SJSA1 (cell line): ENCODE measurements at regions not wholly inside any gene's neighbourhood (a gene's known extent, or its start where the extent isn't known, plus 50 kb on each side); places are given as distances from the start of the nearest gene placed in this dataset.

ENCODE experiments used
- DNase-seq, 2 experiments: peaks; one replicate each; pipeline ENCODE4 v3.0.0-alpha.2; 2015 to 2020; ENCODE audit warnings: low spot score in 2 of 2, low read depth in 1 of 2
- H3K27ac ChIP-seq: fragments of 250-450 bp; sonication (Bioruptor Pico); 2 replicates; pipeline ENCODE4 v1.5.1; 2020; ENCODE audit warnings: mild to moderate bottlenecking, moderate library complexity
- H3K27me3 ChIP-seq: fragments of 250-450 bp; sonication (Bioruptor Pico); replicated peaks from 2 replicates; pipeline ENCODE4 v1.5.1; 2020; ENCODE audit warnings: mild to moderate bottlenecking, moderate library complexity
- H3K36me3 ChIP-seq: fragments of 250-450 bp; sonication (Bioruptor Pico); 2 replicates; pipeline ENCODE4 v1.5.1; 2020; ENCODE audit warnings: mild to moderate bottlenecking
- H3K4me1 ChIP-seq: fragments of 250-450 bp; sonication (Bioruptor Pico); replicated peaks from 2 replicates; pipeline ENCODE4 v1.6.1; 2021; ENCODE audit warnings: mild to moderate bottlenecking
- H3K4me3 ChIP-seq: fragments of 250-450 bp; sonication (Bioruptor Pico); 2 replicates; pipeline ENCODE4 v1.5.1; 2020; ENCODE audit warnings: mild to moderate bottlenecking
- H3K9me3 ChIP-seq: fragments of 250-450 bp; sonication (Bioruptor Pico); replicated peaks from 2 replicates; pipeline ENCODE4 v1.5.1; 2020; ENCODE audit warnings: mild to moderate bottlenecking

DNA sequence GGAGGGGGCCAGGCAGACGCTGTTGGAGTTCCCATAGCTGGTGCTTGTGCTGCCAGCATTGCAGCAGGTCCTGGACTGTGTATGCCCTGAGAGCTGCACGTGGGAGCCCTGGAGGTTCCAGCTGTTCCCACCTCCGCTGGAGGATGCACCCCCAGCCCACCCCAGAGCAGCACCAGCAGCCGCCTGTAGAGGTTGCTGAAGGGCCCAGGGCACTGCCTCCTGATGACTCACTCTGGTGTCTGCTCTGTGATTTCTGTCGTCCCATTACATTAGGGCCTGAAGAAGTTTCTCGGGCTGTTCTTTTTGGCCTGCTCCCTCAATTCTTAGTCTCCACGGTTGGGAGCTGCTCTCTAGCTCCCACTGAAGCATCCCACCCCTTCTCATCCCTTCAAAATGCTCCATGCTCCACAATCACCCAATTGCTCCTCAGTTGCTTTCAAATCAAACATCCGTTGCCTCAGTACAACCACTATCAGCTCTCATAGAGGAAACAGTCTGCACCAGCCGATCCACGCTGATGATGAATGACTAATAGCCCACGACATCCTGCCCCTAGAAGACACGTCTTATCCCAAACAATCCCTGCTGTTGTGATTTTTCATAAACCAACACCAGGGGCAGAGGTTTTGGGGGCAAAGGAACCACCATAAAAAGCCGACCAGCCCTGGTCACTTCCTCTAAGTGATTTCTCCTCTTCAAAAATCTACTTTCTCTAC, 65.2 kb upstream of the RNF152 start:
- Histone ChIP-seq H3K4me3 (no peak overlapping the region), H3K9me3 (no peaks in the 10 kb centered on the region), H3K36me3 (no peaks in the 10 kb centered on the region), H3K27ac (peak overlapping the region; percentile 46), H3K4me1 (peaks cover 26% of the 10 kb centered on the region), H3K27me3 (no peaks in the 10 kb centered on the region)
- DNase-seq = no peak

DNA sequence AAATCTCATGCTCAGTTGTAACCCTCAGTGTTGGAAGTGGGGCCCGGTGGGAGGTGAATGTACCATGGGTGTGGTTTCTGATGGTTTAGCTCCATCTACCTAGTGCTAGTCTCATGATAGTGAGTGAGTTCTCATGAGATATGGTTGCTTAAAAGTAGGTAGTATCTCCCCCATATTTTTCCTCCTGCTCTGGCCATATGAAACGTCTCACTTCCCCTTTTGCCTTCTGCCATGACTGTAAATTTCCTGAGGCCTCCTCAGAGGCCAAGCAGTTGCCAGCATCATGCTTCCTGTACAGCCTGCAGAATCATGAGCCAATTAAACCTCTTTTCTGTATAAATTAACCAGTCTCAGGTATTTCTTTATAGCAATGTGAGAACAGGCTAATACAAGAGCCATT, 62.8 kb upstream of the RNF152 start:
- Histone ChIP-seq H3K4me1 (peaks cover 48% of the 10 kb centered on the region), H3K9me3 (no peaks in the 10 kb centered on the region), H3K4me3 (no peak overlapping the region), H3K36me3 (no peaks in the 10 kb centered on the region), H3K27me3 (no peaks in the 10 kb centered on the region), H3K27ac (no peak overlapping the region)
- DNase-seq = no peak

DNA sequence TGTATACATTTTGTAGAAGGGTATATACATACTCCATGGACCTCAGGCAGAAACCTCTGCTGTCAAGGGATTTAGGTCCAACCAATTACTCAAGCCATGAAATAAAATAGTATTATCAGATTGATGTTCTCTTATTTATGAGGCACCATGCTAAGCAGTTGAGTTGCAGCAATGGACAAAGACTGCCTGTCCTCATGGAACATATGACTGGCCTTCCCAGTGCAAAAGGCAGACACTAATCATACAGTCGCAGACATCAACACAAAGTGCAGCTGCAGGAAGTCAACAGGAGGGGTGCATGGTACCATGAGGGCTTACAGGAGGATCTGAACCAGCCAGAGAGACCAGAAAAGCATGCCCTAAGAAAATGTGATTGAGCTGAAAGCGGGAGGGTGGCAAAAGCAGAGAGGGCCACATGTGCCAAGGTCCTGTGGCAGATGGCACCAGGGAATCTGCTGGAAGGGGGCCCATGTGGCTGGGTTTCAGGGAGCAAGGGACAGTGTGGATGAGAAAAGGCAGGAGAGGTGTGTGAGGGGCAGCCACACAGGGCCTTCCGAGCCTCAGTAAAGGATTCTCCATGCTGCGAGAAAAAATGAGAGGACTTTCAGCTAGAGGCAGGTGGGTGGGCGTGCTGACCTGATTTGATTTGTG, 61.4 kb upstream of the RNF152 start:
- DNase-seq = no peak
- Histone ChIP-seq H3K27me3 (no peaks in the 10 kb centered on the region), H3K27ac (peak overlapping the region; percentile 97), H3K9me3 (no peaks in the 10 kb centered on the region), H3K36me3 (no peaks in the 10 kb centered on the region), H3K4me1 (peaks cover 62% of the 10 kb centered on the region), H3K4me3 (no peak overlapping the region)

GRCh38 chr18:61953641-61954040, 60.8 kb upstream of the RNF152 start:
- H3K4me3 ChIP-seq = no peak overlapping the region
- H3K9me3 ChIP-seq = no peaks in the 10 kb centered on the region
- H3K36me3 ChIP-seq = no peaks in the 10 kb centered on the region
- DNase-seq = no peak
- H3K27ac ChIP-seq = peak overlapping the region; percentile 97
- no peaks in the 10 kb centered on the region for H3K27me3 ChIP-seq
- peaks cover 68% of the 10 kb centered on the region for H3K4me1 ChIP-seq

- H3K4me1 ChIP-seq = peaks cover 69% of the 10 kb centered on the region
- no peaks in the 10 kb centered on the region for H3K27me3 ChIP-seq
- DNase-seq = peak in 1 of 2 experiments; percentile 77
- no peaks in the 10 kb centered on the region for H3K36me3 ChIP-seq
- no peaks in the 10 kb centered on the region for H3K9me3 ChIP-seq
- peak overlapping the region; percentile 97 for H3K27ac ChIP-seq
- no peak overlapping the region for H3K4me3 ChIP-seq
Measured at GRCh38 chr18:61953161-61953560, 60.4 kb upstream of the RNF152 start.

DNA sequence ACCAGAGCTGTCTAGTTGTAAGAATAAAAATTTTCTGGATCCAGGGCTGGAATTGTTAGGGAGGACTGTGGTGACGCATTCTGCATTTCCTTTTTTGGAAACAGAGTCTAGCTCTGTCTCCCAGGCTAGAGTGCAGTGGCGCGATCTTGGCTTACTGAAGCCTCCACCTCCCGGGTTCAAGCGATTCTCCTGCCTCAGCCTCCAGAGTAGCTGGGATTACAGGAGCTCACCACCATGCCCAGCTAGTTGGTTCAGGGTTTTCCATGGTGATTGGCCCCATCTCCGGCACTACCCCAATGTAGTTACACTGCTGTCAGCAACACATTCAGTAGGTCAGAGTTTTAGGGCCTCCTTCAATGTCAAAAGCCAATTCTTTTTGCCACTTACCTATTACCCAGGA, 58.6 kb upstream of the RNF152 start:
- H3K27ac ChIP-seq = peak overlapping the region; percentile 97
- H3K27me3 ChIP-seq = no peaks in the 10 kb centered on the region
- DNase-seq = peak in 1 of 2 experiments; percentile 57
- no peaks in the 10 kb centered on the region for H3K36me3 ChIP-seq
- H3K4me3 ChIP-seq = no peak overlapping the region
- no peaks in the 10 kb centered on the region for H3K9me3 ChIP-seq
- peaks cover 79% of the 10 kb centered on the region for H3K4me1 ChIP-seq

DNA sequence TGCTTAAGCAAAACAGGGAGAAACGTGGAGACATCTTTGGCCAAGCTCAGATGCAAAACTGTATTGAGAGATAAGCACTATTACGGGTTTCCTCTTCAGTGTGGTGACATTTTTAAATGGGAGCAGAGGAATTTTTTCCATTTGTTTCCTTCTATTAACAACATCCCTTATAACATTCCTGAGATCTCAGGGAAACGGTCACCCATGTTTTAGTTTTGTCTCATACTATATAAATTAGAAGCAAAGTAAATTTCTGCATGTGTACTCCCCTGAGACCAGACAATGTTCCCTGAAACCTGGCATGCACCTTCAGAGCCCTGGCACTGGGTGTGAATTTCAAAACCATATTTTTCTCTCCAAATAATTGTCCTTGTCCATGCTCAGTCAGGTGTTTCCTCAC, 57.6 kb upstream of the RNF152 start:
- H3K4me1 ChIP-seq = peaks cover 90% of the 10 kb centered on the region

GRCh38 chr18:61949946-61950345, 57.1 kb upstream of the RNF152 start:
- peak; percentile 86 to 90 for DNase-seq
- Histone ChIP-seq H3K4me3 (peak overlapping the region; percentile 30), H3K4me1 (peaks cover 94% of the 10 kb centered on the region), H3K36me3 (no peaks in the 10 kb centered on the region), H3K9me3 (no peaks in the 10 kb centered on the region), H3K27me3 (no peaks in the 10 kb centered on the region), H3K27ac (peak overlapping the region; percentile 97)

More for the DNA sequence above, 57.6 kb upstream of the RNF152 start:
- Histone ChIP-seq H3K27ac (peak overlapping the region; percentile 97), H3K27me3 (no peaks in the 10 kb centered on the region), H3K4me3 (peak overlapping the region; percentile 30), H3K36me3 (no peaks in the 10 kb centered on the region), H3K9me3 (no peaks in the 10 kb centered on the region)
- DNase-seq = no peak

DNA sequence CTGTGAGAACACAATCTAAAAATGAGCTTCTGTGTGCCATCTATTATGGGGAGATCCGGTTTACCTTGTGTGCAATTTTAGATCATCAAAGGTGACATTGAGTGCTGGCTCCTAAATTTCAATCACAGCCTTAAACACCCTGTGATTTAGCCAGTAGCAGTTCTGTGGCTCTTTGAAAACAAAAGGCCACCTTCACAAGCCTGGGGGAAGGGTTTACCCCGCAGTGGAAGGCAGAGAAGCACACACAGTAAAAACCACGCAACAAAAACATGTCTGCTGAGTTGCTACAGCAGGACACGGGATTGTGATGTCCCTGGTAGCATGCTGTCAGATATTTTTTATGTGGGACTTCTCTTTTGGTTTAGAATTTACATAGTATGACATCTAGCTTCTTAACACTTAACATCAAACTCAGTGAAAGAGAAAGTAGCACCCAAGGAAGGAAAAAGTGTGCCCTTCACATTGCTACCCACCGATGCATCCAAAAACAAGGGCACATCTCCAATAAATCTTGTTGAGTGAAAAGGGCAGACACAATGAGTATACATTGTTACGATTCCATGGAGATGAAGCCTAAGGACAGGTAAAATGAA, 56.1 kb upstream of the RNF152 start:
- Histone ChIP-seq H3K9me3 (no peaks in the 10 kb centered on the region), H3K4me1 (peaks cover 98% of the 10 kb centered on the region), H3K27ac (peak overlapping the region; percentile 97), H3K4me3 (peak overlapping the region; percentile 30), H3K27me3 (no peaks in the 10 kb centered on the region), H3K36me3 (no peaks in the 10 kb centered on the region)
- no peak for DNase-seq

DNA sequence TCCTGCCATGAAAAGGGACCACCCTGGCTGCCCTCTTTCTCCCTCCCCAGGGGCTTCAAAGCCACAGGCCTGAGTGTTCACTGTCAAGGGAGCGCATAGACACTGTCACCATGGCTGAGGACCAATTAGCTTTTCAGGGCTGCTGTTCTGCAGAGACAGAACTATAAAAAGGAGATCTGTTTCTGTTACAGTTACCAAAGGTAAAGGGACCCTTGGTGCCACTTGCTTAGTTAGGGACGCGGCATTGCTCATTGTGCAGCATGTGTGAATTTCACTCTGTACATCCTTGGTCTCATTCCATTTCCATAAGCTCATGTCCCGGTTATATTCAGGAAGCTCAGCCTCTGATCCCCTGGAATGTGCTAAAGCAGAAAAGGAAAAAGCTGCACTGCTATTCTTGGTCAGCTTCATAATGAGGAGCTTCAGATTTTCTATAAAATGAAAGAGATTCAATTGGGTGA, 55.5 kb upstream of the RNF152 start:
- Histone ChIP-seq H3K4me3 (no peak overlapping the region), H3K27ac (peak overlapping the region; percentile 97), H3K9me3 (no peaks in the 10 kb centered on the region), H3K27me3 (no peaks in the 10 kb centered on the region), H3K36me3 (no peaks in the 10 kb centered on the region), H3K4me1 (peaks cover 98% of the 10 kb centered on the region)
- DNase-seq = peak; percentile 87 to 95

DNA sequence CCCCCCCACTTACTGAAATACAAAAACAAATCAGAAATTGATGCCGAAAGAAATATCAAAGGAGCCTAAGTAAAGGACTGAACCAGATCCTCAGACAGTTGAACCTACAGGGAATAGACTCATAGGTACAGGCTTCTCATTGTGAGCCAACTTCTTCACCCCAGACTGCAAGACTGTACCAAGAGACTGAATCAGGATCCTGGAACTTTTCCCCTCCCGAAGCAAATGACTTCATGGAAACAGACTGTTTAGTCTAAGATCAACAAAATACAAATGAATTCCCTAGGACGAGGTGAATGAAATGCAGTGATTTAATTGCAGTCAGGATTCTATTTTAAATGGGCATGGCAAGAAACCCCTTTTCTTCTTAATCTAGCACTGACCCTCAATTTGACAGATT, 53.6 kb upstream of the RNF152 start:
- peaks cover 98% of the 10 kb centered on the region for H3K4me1 ChIP-seq
- peak overlapping the region; percentile 97 for H3K27ac ChIP-seq
- DNase-seq = peak; percentile 61 to 72

DNA sequence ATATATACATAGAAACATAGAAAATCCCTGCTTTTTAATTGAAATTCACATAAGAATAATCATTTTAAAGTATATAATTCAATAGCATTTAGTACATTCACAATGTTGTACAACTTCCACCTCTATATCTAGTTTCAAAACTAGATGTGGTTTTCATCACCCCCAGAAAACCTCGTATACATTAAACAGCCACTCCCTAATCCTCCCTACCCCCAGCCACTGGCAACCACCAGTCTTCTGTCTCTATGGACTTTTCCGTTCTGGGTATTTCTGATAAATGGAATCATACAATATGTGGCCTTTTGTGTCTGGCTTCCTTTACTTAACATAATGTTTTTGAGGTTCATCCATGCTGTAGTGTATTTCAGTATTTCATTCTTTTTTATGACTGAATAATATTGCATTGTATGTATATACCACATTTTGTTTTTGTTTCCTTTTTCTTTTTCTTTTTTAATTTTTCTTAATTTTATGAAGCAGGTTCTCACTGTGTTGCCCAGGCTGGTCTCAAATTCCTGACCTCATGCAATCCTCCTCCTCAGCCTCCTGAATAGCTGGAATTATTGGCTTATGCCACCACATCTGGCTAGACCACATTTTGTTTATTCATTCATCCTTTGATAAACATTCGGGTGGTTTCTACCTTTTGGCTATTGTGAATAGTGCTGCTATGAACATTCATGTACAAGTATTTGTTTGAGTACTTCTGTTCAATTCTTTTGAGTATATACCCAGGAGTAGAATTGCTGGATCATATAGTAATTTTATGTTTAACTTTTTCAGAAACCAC, 50.6 kb upstream of the RNF152 start:
- peak overlapping the region; percentile 64 for H3K27ac ChIP-seq
- H3K36me3 ChIP-seq = no peaks in the 10 kb centered on the region
- DNase-seq = peak in 1 of 2 experiments; percentile 80

More for the DNA sequence above, 53.6 kb upstream of the RNF152 start:
- H3K36me3 ChIP-seq = no peaks in the 10 kb centered on the region
- no peak overlapping the region for H3K4me3 ChIP-seq
- no peaks in the 10 kb centered on the region for H3K9me3 ChIP-seq
- no peaks in the 10 kb centered on the region for H3K27me3 ChIP-seq

More for the DNA sequence above, 50.6 kb upstream of the RNF152 start:
- Histone ChIP-seq H3K9me3 (no peaks in the 10 kb centered on the region), H3K27me3 (no peaks in the 10 kb centered on the region), H3K4me3 (no peak overlapping the region), H3K4me1 (peaks cover 71% of the 10 kb centered on the region)
